SK-MEL-5 (cell line): ENCODE measurements at regions not wholly inside any gene's neighbourhood (a gene's known extent, or its start where the extent isn't known, plus 50 kb on each side); places are given as distances from the start of the nearest gene placed in this dataset.
"Not testable (repeated sequence)": the region's sequence is repeated elsewhere in the genome, so short reads cannot be mapped to it uniquely, and the experiment has no call there.

Experiments used
- DNase-seq: peaks from one replicate; pipeline ENCODE4 v3.0.0-alpha.2; 2016; ENCODE audit warnings: low read depth, low spot score
- in situ Hi-C: cut with HindIII; loops from 2 replicates; pipeline ENCODE4 v1.10.0; 2016; ENCODE audit warnings: low sequenced_read_pairs, high pct_unique_total_duplicates, low pct_unique_long_range_greater_than_20kb

GRCh38 chr3:187498211-187498724 is 130.1 kb downstream of the RTP4 start:
- in situ Hi-C loops, result no loop called here

GRCh38 chr3:187497052-187497451 is 128.9 kb downstream of the RTP4 start:
- in situ Hi-C loops, result no loop called here
- no peak for DNase-seq

More at GRCh38 chr3:187498211-187498724, 130.1 kb downstream of the RTP4 start:
- no peak for DNase-seq

GRCh38 chr3:187494056-187494455 is 125.9 kb downstream of the RTP4 start:
- in situ Hi-C loops, DNase-seq: not testable (repeated sequence)

- no peak for DNase-seq
- in situ Hi-C loops, result no loop called here
These were observed 123.2 kb downstream of the RTP4 start for GRCh38 chr3:187491371-187491770.

- DNase-seq, result no peak
- in situ Hi-C loops, result no loop called here
These were observed 122.2 kb downstream of the RTP4 start for GRCh38 chr3:187490366-187490765.

GRCh38 chr3:187484547-187485295 is 116.5 kb downstream of the RTP4 start:
- no peak for DNase-seq
- in situ Hi-C loops, result no loop called here

- DNase-seq, result no peak
These were observed 113.2 kb downstream of the RTP4 start for GRCh38 chr3:187481426-187481825.

GRCh38 chr3:187475613-187476012 is 107.4 kb downstream of the RTP4 start:
- in situ Hi-C loops, DNase-seq: not testable (repeated sequence)

More at GRCh38 chr3:187481426-187481825, 113.2 kb downstream of the RTP4 start:
- in situ Hi-C loops, result no loop called here

- in situ Hi-C loops, result no loop called here
- peak; percentile 8 for DNase-seq
These were observed 105.7 kb downstream of the RTP4 start for GRCh38 chr3:187473778-187474406.

GRCh38 chr3:187466306-187466705 is 98.1 kb downstream of the RTP4 start:
- DNase-seq, in situ Hi-C loops: not testable (repeated sequence)

- no peak for DNase-seq
- in situ Hi-C loops, result no loop called here
These were observed 97.3 kb downstream of the RTP4 start for GRCh38 chr3:187465503-187465902.

GRCh38 chr3:187464682-187465081 is 96.5 kb downstream of the RTP4 start:
- DNase-seq, result no peak

GRCh38 chr3:187458921-187459320 is 90.7 kb downstream of the RTP4 start:
- no peak for DNase-seq
- in situ Hi-C loops, result no loop called here

More at GRCh38 chr3:187464682-187465081, 96.5 kb downstream of the RTP4 start:
- in situ Hi-C loops, result no loop called here

GRCh38 chr3:187458383-187458782 is 90.2 kb downstream of the RTP4 start:
- DNase-seq, result no peak
- in situ Hi-C loops, result no loop called here

- DNase-seq, result peak; percentile 37
- in situ Hi-C loops, result no loop called here
These were observed 88.1 kb downstream of the RTP4 start for GRCh38 chr3:187456250-187456649.

GRCh38 chr3:187454085-187454815 is 86.1 kb downstream of the RTP4 start:
- no peak for DNase-seq
- in situ Hi-C loops, result no loop called here

- in situ Hi-C loops, result no loop called here
- peak; percentile 89 for DNase-seq
These were observed 82.4 kb downstream of the RTP4 start for GRCh38 chr3:187450431-187451190.

- in situ Hi-C loops, result no loop called here
These were observed 80.5 kb downstream of the RTP4 start for GRCh38 chr3:187448674-187449073.

More at GRCh38 chr3:187448674-187449073, 80.5 kb downstream of the RTP4 start:
- no peak for DNase-seq
